ENCODE measurements at regions not wholly inside any gene's neighbourhood (a gene's known extent, or its start where the extent isn't known, plus 50 kb on each side); places are given as distances from the start of the nearest gene placed in this dataset.

DNA sequence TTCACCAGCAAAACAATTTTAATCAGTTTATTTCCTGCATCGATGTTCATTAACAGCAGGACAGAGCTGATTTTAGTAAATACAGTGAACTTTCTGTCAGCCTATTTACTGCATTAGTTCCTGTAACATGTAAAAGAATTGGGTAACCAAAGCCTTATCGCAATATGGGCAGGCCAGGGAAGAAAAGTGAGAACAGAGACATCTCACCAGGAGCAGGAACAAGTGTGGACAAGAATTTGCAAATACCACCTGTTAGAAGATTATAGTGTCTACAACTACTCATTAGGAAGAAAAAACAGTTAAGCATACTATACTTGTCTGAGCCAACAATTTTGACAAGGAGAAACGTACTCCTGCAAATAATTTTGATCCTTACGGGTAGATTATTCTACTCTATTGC, 1293.9 kb downstream of the PLA2G4A start:
- no peak overlapping the region for H3K4me2 ChIP-seq
- TF ChIP-seq PBX3 (IDR thresholded peaks at IDR 0.05) (no peak), TFCP2L1 (CRISPR knock-in tag; IDR thresholded peaks at IDR 0.05) (no peak), MAZ (IDR thresholded peaks at IDR 0.05; ENCODE audit: borderline replicate concordance, low read depth, low read length) (no peak), MYC (IDR thresholded peaks at IDR 0.05; ENCODE audit: borderline replicate concordance, low read length) (no peak), CBX8 (IDR thresholded peaks at IDR 0.05) (no peak), ESRRA (IDR thresholded peaks at IDR 0.05; ENCODE audit: borderline replicate concordance, low read length) (no peak), SMC3 (IDR thresholded peaks at IDR 0.05) (no peak), ZNF302 (CRISPR knock-in tag; IDR thresholded peaks at IDR 0.05) (no peak), FOSL2 (IDR thresholded peaks at IDR 0.05) (no peak), FOSL2 (CRISPR knock-in tag; IDR thresholded peaks at IDR 0.05) (no peak), RNF2 (IDR thresholded peaks at IDR 0.05; ENCODE audit: borderline replicate concordance, low read depth) (no peak), HDAC2 (IDR thresholded peaks at IDR 0.05) (no peak), ZSCAN20 (CRISPR knock-in tag; IDR thresholded peaks at IDR 0.05) (no peak)
- WGBS (ENCODE audit: missing lambda C conversion rate), result 57% methylated on average over 4 of the region's 4 CpGs

DNA sequence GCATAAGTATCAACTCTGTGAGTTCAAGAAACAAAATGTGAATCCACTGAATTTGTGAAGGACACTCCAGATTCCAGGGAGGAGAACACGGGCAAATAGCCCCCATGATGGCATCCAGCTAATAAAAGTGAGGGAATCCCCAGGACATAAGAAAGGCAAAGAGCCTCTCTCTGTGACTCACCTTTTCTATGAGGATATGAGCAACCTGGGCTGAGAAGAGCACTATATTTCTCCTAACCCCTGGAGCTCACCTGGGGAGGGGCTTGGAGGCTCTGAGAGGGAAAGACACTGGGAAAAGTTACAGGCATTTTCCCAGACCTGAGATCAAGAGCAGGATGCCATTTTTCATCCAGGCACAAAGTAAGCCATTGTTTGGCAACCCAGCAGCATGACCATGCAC, 1298.8 kb downstream of the PLA2G4A start:
- DNase-seq (ENCODE audit: low read depth in 1 of 2, low spot score in 1 of 2) (no peak), ATAC-seq (no peak), FAIRE-seq (no peak)
- Histone ChIP-seq H3K9me3 (no peaks in the 10 kb centered on the region), H3K4me1 (no peaks in the 10 kb centered on the region), H3K4me2 (no peak overlapping the region), H3K4me3 (no peak overlapping the region), H3K27ac (no peak overlapping the region)
- CTCF ChIA-PET, result no interaction called here
- POLR2A ChIA-PET, result no interaction called here
- 12% methylated on average over 1 of the region's 1 CpG for WGBS (ENCODE audit: missing lambda C conversion rate)
- TF ChIP-seq, protein P1, sequence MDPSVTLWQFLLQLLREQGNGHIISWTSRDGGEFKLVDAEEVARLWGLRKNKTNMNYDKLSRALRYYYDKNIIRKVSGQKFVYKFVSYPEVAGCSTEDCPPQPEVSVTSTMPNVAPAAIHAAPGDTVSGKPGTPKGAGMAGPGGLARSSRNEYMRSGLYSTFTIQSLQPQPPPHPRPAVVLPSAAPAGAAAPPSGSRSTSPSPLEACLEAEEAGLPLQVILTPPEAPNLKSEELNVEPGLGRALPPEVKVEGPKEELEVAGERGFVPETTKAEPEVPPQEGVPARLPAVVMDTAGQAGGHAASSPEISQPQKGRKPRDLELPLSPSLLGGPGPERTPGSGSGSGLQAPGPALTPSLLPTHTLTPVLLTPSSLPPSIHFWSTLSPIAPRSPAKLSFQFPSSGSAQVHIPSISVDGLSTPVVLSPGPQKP (IDR thresholded peaks at IDR 0.05; ENCODE audit: low read depth, low read length), result no peak
- TF ChIP-seq, protein P2, sequence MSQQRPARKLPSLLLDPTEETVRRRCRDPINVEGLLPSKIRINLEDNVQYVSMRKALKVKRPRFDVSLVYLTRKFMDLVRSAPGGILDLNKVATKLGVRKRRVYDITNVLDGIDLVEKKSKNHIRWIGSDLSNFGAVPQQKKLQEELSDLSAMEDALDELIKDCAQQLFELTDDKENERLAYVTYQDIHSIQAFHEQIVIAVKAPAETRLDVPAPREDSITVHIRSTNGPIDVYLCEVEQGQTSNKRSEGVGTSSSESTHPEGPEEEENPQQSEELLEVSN (IDR thresholded peaks at IDR 0.05; ENCODE audit: borderline replicate concordance, low read depth), result no peak
- TF ChIP-seq JUN (IDR thresholded peaks at IDR 0.05), result no peak
- TF ChIP-seq NR3C1 (IDR thresholded peaks at IDR 0.05), result no peak
- TF ChIP-seq CEBPB (IDR thresholded peaks at IDR 0.05), result no peak
- TF ChIP-seq, protein P3, sequence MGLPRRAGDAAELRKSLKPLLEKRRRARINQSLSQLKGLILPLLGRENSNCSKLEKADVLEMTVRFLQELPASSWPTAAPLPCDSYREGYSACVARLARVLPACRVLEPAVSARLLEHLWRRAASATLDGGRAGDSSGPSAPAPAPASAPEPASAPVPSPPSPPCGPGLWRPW (IDR thresholded peaks at IDR 0.05), result no peak
- TF ChIP-seq FOSB (CRISPR knock-in tag; IDR thresholded peaks at IDR 0.05), result no peak
- no peak for TF ChIP-seq KDM5A (IDR thresholded peaks at IDR 0.05)
- TF ChIP-seq RNF2 (IDR thresholded peaks at IDR 0.05; ENCODE audit: borderline replicate concordance, low read depth), result no peak
- TF ChIP-seq, protein P4, sequence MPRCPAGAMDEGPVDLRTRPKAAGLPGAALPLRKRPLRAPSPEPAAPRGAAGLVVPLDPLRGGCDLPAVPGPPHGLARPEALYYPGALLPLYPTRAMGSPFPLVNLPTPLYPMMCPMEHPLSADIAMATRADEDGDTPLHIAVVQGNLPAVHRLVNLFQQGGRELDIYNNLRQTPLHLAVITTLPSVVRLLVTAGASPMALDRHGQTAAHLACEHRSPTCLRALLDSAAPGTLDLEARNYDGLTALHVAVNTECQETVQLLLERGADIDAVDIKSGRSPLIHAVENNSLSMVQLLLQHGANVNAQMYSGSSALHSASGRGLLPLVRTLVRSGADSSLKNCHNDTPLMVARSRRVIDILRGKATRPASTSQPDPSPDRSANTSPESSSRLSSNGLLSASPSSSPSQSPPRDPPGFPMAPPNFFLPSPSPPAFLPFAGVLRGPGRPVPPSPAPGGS (IDR thresholded peaks at IDR 0.05), result no peak
- TF ChIP-seq ZSCAN20 (CRISPR knock-in tag; IDR thresholded peaks at IDR 0.05), result no peak
- no peak for TF ChIP-seq PHF8 (IDR thresholded peaks at IDR 0.05; ENCODE audit: borderline replicate concordance, low read depth)
- no peak for TF ChIP-seq MAFK (IDR thresholded peaks at IDR 0.05; ENCODE audit: partially characterized antibody)
- TF ChIP-seq REST (IDR thresholded peaks at IDR 0.05), result no peak

More for the DNA sequence above, 1293.9 kb downstream of the PLA2G4A start:
- CTCF ChIA-PET, result no interaction called here
- no peak for FAIRE-seq
- Histone ChIP-seq H3K27ac (no peak overlapping the region), H3K4me1 (no peaks in the 10 kb centered on the region), H3K9me3 (no peaks in the 10 kb centered on the region), H3K4me3 (no peak overlapping the region)
- no peak for DNase-seq (ENCODE audit: low read depth in 1 of 2, low spot score in 1 of 2)
- ATAC-seq, result no peak
- POLR2A ChIA-PET, result no interaction called here

All from A549 (cell line).